H1 (cell line): ENCODE measurements at regions not wholly inside any gene's neighbourhood (a gene's known extent, or its start where the extent isn't known, plus 50 kb on each side); places are given as distances from the start of the nearest gene placed in this dataset.

Source experiments
- CTCF ChIA-PET: fragments of 300-600 bp; sonication (Branson Sonifier 250); formaldehyde crosslinking; loops from one replicate; lab custom pipeline; 2021; ENCODE audit not compliant: partially characterized antibody; lab: Charles Lee
- POLR2A ChIA-PET: fragments of 300-600 bp; sonication (Branson Sonifier 250); formaldehyde crosslinking; loops from one replicate; lab custom pipeline; 2021; ENCODE audit warnings: inconsistent platforms; ENCODE audit not compliant: partially characterized antibody; lab: Charles Lee
- DNase-seq, 2 experiments: peaks; one replicate each; pipeline versions ENCODE4 v3.0.0 to v3.0.0-alpha.2; 2010 to 2022; ENCODE audit warnings: low spot score in 2 of 2, low read depth in 1 of 2, mixed read lengths in 1 of 2
- FAIRE-seq: peaks from 2 replicates; lab custom pipeline; 2011; peaks lifted over from hg19 to GRCh38; lab: Jason Lieb, UNC
- H2AFZ ChIP-seq: 2 replicates; pipeline ENCODE4 v1.8.1; 2012; ENCODE audit warnings: low read length, inconsistent platforms
- H2AK5ac ChIP-seq: 2 replicates; pipeline ENCODE4 v1.6.1; 2013; ENCODE audit warnings: low read depth, low read length
- H2BK120ac ChIP-seq: replicated peaks from 2 replicates; pipeline ENCODE3; 2013; ENCODE audit warnings: low read depth, low read length, inconsistent platforms
- H2BK12ac ChIP-seq: 2 replicates; pipeline ENCODE4 v1.6.1; 2013; ENCODE audit warnings: low read depth, low read length
- H2BK15ac ChIP-seq: 2 replicates; pipeline ENCODE4 v1.6.1; 2013; ENCODE audit warnings: low read length
- H2BK20ac ChIP-seq: 2 replicates; pipeline ENCODE4 v1.6.1; 2013; ENCODE audit warnings: low read length
- H2BK5ac ChIP-seq: 2 replicates; pipeline ENCODE4 v1.6.1; 2013; ENCODE audit warnings: low read depth, low read length
- H3K14ac ChIP-seq: 2 replicates; pipeline ENCODE4 v1.6.1; 2013; ENCODE audit warnings: inconsistent platforms; ENCODE audit not compliant: insufficient read length
- H3K18ac ChIP-seq: 2 replicates; pipeline ENCODE4 v1.6.1; 2013; ENCODE audit warnings: low read length; ENCODE audit errors: extremely low read depth
- H3K23ac ChIP-seq: 2 replicates; pipeline ENCODE4 v1.6.1; 2013; ENCODE audit warnings: inconsistent platforms; ENCODE audit not compliant: insufficient read length
- H3K23me2 ChIP-seq: 2 replicates; pipeline ENCODE4 v1.6.1; 2013; ENCODE audit warnings: low read depth, low read length
- H3K27ac ChIP-seq: 2 replicates; pipeline ENCODE4 v1.6.1; 2011; ENCODE audit warnings: low read depth, low read length, inconsistent platforms
- H3K27me3 ChIP-seq, 4 experiments: replicated peaks in 1 of 4; 1 replicate in 1 of 4; 2 replicates in 3 of 4; pipeline versions ENCODE4 v1.6.1 to v1.8.1; 2011 to 2013; ENCODE audit warnings: low read length in 3 of 4, mild to moderate bottlenecking in 3 of 4, inconsistent platforms in 2 of 4, mixed read lengths in 2 of 4, moderate library complexity in 1 of 4; ENCODE audit not compliant: control insufficient read depth in 3 of 4, insufficient read depth in 3 of 4; ENCODE audit errors: extremely low read depth in 1 of 4
- H3K36me3 ChIP-seq, 4 experiments: 2 replicates each; pipeline versions ENCODE4 v1.6.1 to v1.8.1; 2011 to 2013; ENCODE audit warnings: mild to moderate bottlenecking in 4 of 4, low read length in 3 of 4, moderate library complexity in 2 of 4, control low read depth in 1 of 4, inconsistent platforms in 1 of 4; ENCODE audit not compliant: insufficient read depth in 4 of 4, control insufficient read depth in 2 of 4
- H3K4ac ChIP-seq: replicated peaks from 2 replicates; pipeline ENCODE3; 2013; ENCODE audit warnings: low read length, low read depth, mixed read lengths, inconsistent platforms; ENCODE audit not compliant: insufficient read length
- H3K4me1 ChIP-seq, 4 experiments: replicated peaks in 1 of 4; 1 replicate in 1 of 4; 2 replicates in 3 of 4; pipeline versions ENCODE4 v1.6.1 to v1.8.1; 2011 to 2013; ENCODE audit warnings: low read length in 3 of 4, inconsistent platforms in 2 of 4, mixed read lengths in 1 of 4; ENCODE audit not compliant: insufficient read depth in 4 of 4, control insufficient read depth in 3 of 4
- H3K4me2 ChIP-seq, 2 experiments: 2 replicates each; pipeline versions ENCODE4 v1.6.1 to v1.8.1; 2011 to 2013; ENCODE audit warnings: low read depth in 2 of 2, low read length in 2 of 2, control low read depth in 1 of 2, inconsistent platforms in 1 of 2, mild to moderate bottlenecking in 1 of 2; ENCODE audit not compliant: insufficient read depth in 1 of 2
- H3K4me3 ChIP-seq, 4 experiments: fragments of 200-600, 300-600 bp in 1 of 4; sonication (generic), shearing (Covaris generic), sonication (Bioruptor Twin) in 1 of 4; 2 replicates each; pipeline versions ENCODE4 v1.5.1 to v1.8.1; 2011 to 2016; ENCODE audit warnings: low read length in 4 of 4, low read depth in 3 of 4, control low read depth in 2 of 4, inconsistent platforms in 2 of 4, mild to moderate bottlenecking in 2 of 4, mixed read lengths in 1 of 4, moderate library complexity in 1 of 4; ENCODE audit not compliant: insufficient read depth in 2 of 4; ENCODE audit errors: extremely low read depth in 1 of 4
- H3K56ac ChIP-seq: replicated peaks from 2 replicates; pipeline ENCODE3; 2013; ENCODE audit warnings: low read depth, mild to moderate bottlenecking, mixed read lengths, low read length, inconsistent platforms; ENCODE audit not compliant: insufficient read length
- H3K79me1 ChIP-seq: 2 replicates; pipeline ENCODE4 v1.6.1; 2013; ENCODE audit warnings: low read depth, low read length, control low read depth
- H3K79me2 ChIP-seq, 2 experiments: 2 replicates each; pipeline versions ENCODE4 v1.6.1 to v1.8.1; 2012 to 2013; ENCODE audit warnings: low read length in 2 of 2, mild to moderate bottlenecking in 2 of 2, inconsistent platforms in 1 of 2; ENCODE audit not compliant: insufficient read depth in 2 of 2, control insufficient read depth in 1 of 2
- H3K9ac ChIP-seq, 4 experiments: replicated peaks in 1 of 4; 1 replicate in 1 of 4; 2 replicates in 3 of 4; pipeline versions ENCODE4 v1.6.1 to v1.8.1; 2011 to 2013; ENCODE audit warnings: low read depth in 3 of 4, low read length in 3 of 4, control low read depth in 2 of 4, mild to moderate bottlenecking in 2 of 4, moderate library complexity in 2 of 4, inconsistent platforms in 1 of 4; ENCODE audit errors: extremely low read depth in 1 of 4
- H3K9me3 ChIP-seq, 2 experiments: 2 replicates each; pipeline versions ENCODE4 v1.6.1 to v1.8.1; 2012 to 2013; ENCODE audit warnings: mild to moderate bottlenecking in 2 of 2, moderate library complexity in 2 of 2, control low read depth in 1 of 2, inconsistent platforms in 1 of 2, low read depth in 1 of 2, low read length in 1 of 2, mixed read lengths in 1 of 2; ENCODE audit not compliant: insufficient read depth in 2 of 2
- H4K20me1 ChIP-seq, 2 experiments: replicated peaks in 1 of 2; 2 replicates each; pipeline versions ENCODE3 to v1.8.1; 2011 to 2013; ENCODE audit warnings: inconsistent platforms in 2 of 2, low read length in 2 of 2, mild to moderate bottlenecking in 1 of 2; ENCODE audit not compliant: insufficient read depth in 2 of 2, control insufficient read depth in 1 of 2
- H4K5ac ChIP-seq: 2 replicates; pipeline ENCODE4 v1.6.1; 2013; ENCODE audit warnings: low read length, low read depth, mixed read lengths, inconsistent platforms; ENCODE audit not compliant: insufficient read length
- H4K8ac ChIP-seq: 2 replicates; pipeline ENCODE4 v1.8.0; 2013; ENCODE audit warnings: mild to moderate bottlenecking, moderate library complexity, low read length, inconsistent platforms; ENCODE audit not compliant: insufficient read depth; ENCODE audit errors: extremely low read depth
- H4K91ac ChIP-seq: replicated peaks from 2 replicates; pipeline ENCODE3; 2013; ENCODE audit warnings: low read length, mixed read lengths, inconsistent platforms; ENCODE audit not compliant: insufficient read length
- ATF2 ChIP-seq: IDR thresholded peaks from 2 replicates; pipeline ENCODE4 v1.6.1; 2012; ENCODE audit warnings: low read length, inconsistent platforms
- BACH1 ChIP-seq: IDR thresholded peaks from 2 replicates; pipeline ENCODE4 v1.6.1; 2012; ENCODE audit warnings: low read length, improper control_type of control experiment
- CEBPB ChIP-seq: IDR thresholded peaks from 2 replicates; pipeline ENCODE4 v1.6.1; 2012; ENCODE audit warnings: low read depth, low read length
- EP300 ChIP-seq, 2 experiments: IDR thresholded peaks; 1 replicate in 1 of 2; 2 replicates in 1 of 2; pipeline ENCODE4 v1.6.1; 2011 to 2012; ENCODE audit warnings: low read depth in 2 of 2, low read length in 2 of 2, mild to moderate bottlenecking in 2 of 2, borderline replicate concordance in 1 of 2, inconsistent platforms in 1 of 2, moderate library complexity in 1 of 2
- EZH2 ChIP-seq: fragments of 200-600 bp; sonication (generic); IDR thresholded peaks from 2 replicates; pipeline ENCODE4 v1.7.1; 2012; ENCODE audit warnings: low read depth, mild to moderate bottlenecking, moderate library complexity, low read length, inconsistent platforms; ENCODE audit not compliant: severe bottlenecking
- JUND ChIP-seq: IDR thresholded peaks from 2 replicates; pipeline ENCODE4 v1.6.1; 2011; ENCODE audit warnings: mild to moderate bottlenecking, improper control_type of control experiment, low read length
- NRF1 ChIP-seq: IDR thresholded peaks from 2 replicates; pipeline ENCODE4 v1.6.1; 2011; ENCODE audit warnings: mild to moderate bottlenecking, low read depth, low read length, improper control_type of control experiment
- POLR2A ChIP-seq, 2 experiments: IDR thresholded peaks; 1 replicate in 1 of 2; 2 replicates in 1 of 2; pipeline ENCODE4 v1.6.1; 2011; ENCODE audit warnings: low read depth in 2 of 2, low read length in 2 of 2, mild to moderate bottlenecking in 2 of 2; ENCODE audit errors: control extremely low read depth in 1 of 2
- WGBS, 2 experiments: shearing (Covaris generic) in 1 of 2; methylation state at CpG; one replicate each; pipeline versions ENCODE4 v1.1.6 to v1.1.7; 2013 to 2015; ENCODE audit warnings: low lambda C conversion rate in 2 of 2, mixed read lengths in 2 of 2, inconsistent platforms in 1 of 2, low coverage in 1 of 2, missing lambda C conversion rate in 1 of 2; ENCODE audit not compliant: insufficient replicate concordance in 2 of 2, insufficient coverage in 1 of 2, insufficient read length in 1 of 2; ENCODE audit errors: extremely low coverage in 1 of 2, missing lambda C conversion rate in 1 of 2; 5-methylcytosine and 5-hydroxymethylcytosine counted together

GRCh38 chr11:130544266-130544665 lies 95.8 kb downstream of the ADAMTS15 start:
- CTCF ChIA-PET = interaction anchor here (0.8 to 1.4 kb wide), 3 partner anchors 38 to 284 kb away, joined by 3 to 6 read pairs (median 4); no protein-coding TSS in a partner anchor
- H3K9me3 ChIP-seq = no peaks in the 10 kb centered on the region
- no peak overlapping the region for H3K9ac ChIP-seq
- no peak overlapping the region for H4K8ac ChIP-seq
- no peak overlapping the region for H4K5ac ChIP-seq
- no peaks in the 10 kb centered on the region for H3K79me2 ChIP-seq
- no peak overlapping the region for H4K91ac ChIP-seq
- POLR2A ChIA-PET = no interaction called here
- no peaks in the 10 kb centered on the region for H3K4me1 ChIP-seq
- no peak overlapping the region for H2BK15ac ChIP-seq
- H3K14ac ChIP-seq = no peak overlapping the region
- H2AK5ac ChIP-seq = no peak overlapping the region
- no peak overlapping the region for H3K4me2 ChIP-seq
- H3K27ac ChIP-seq = no peak overlapping the region
- H3K18ac ChIP-seq = no peak overlapping the region
- H2AFZ ChIP-seq = no peak overlapping the region
- H3K36me3 ChIP-seq = no peaks in the 10 kb centered on the region
- H3K4me3 ChIP-seq = no peak overlapping the region
- H2BK5ac ChIP-seq = no peak overlapping the region
- H4K20me1 ChIP-seq = no peaks in the 10 kb centered on the region
- H3K4ac ChIP-seq = no peak overlapping the region
- DNase-seq (no peak), FAIRE-seq (no peak)
- no peaks in the 10 kb centered on the region for H3K27me3 ChIP-seq
- H3K23ac ChIP-seq = no peak overlapping the region
- TF ChIP-seq EP300 (IDR thresholded peaks at IDR 0.05; ENCODE audit: borderline replicate concordance in 1 of 2, low read depth in 2 of 2, low read length in 2 of 2) = no peak
- TF ChIP-seq BACH1 = no peak
- TF ChIP-seq CEBPB = no peak
- TF ChIP-seq ATF2 = no peak
- no peak for TF ChIP-seq POLR2A (IDR thresholded peaks at IDR 0.05; ENCODE audit: control extremely low read depth in 1 of 2, low read depth in 2 of 2, low read length in 2 of 2)
- TF ChIP-seq EZH2 = no peak
- no peak for TF ChIP-seq NRF1
- no peak for TF ChIP-seq JUND
- H3K23me2 ChIP-seq = no peaks in the 10 kb centered on the region
- 86% methylated on average over 2 of the region's 2 CpGs; no CpG with 5 or more reads in 1 of the 2 experiments for WGBS, 2 experiments
- no peak overlapping the region for H3K56ac ChIP-seq
- H2BK20ac ChIP-seq = no peak overlapping the region
- no peaks in the 10 kb centered on the region for H3K79me1 ChIP-seq
- no peak overlapping the region for H2BK120ac ChIP-seq
- no peak overlapping the region for H2BK12ac ChIP-seq
